ENCODE measurements at regions not wholly inside any gene's neighbourhood (a gene's known extent, or its start where the extent isn't known, plus 50 kb on each side); places are given as distances from the start of the nearest gene placed in this dataset.

GRCh38 chr17:77886387-77886728 is 72.1 kb upstream of the TNRC6C start:
- DNase-seq: no peak
- no peak overlapping the region for H3K4me3 Mint-ChIP-seq
- H3K27me3 Mint-ChIP-seq: peaks cover 11% of the 10 kb centered on the region
- no peaks in the 10 kb centered on the region for H3K36me3 Mint-ChIP-seq (ENCODE audit: low read depth)
- TF ChIP-seq CTCF (IDR thresholded peaks at IDR 0.05): no peak
- no peaks in the 10 kb centered on the region for H3K9me3 Mint-ChIP-seq
- POLR2A ChIA-PET: interaction anchor here (0.8 to 3.2 kb wide), 4 partner anchors 11 to 72 kb away, joined by 3 to 41 read pairs (median 6); partner anchors contain the start of gene TNRC6C
- peaks cover 74% of the 10 kb centered on the region for H3K4me1 Mint-ChIP-seq
- CTCF ChIA-PET: interaction anchor here (0.9 to 1.0 kb wide), 2 partner anchors 9 to 486 kb away, joined by 3 read pairs; no protein-coding TSS in a partner anchor
- intact Hi-C loops (cut with micrococcal nuclease): loop anchor here (10.0 kb wide), 2 partner anchors 442 to 562 kb away; no protein-coding TSS in a partner anchor
- ATAC-seq (ENCODE audit: low read depth): no peak
- no peak overlapping the region for H3K27ac Mint-ChIP-seq

GRCh38 chr17:77887110-77887463 is 71.4 kb upstream of the TNRC6C start:
- intact Hi-C loops (cut with micrococcal nuclease): loop anchor here (10.0 kb wide), 2 partner anchors 442 to 562 kb away; no protein-coding TSS in a partner anchor
- H3K4me3 Mint-ChIP-seq: peak overlapping the region; percentile 79
- POLR2A ChIA-PET: interaction anchor here (0.8 to 3.2 kb wide), 4 partner anchors 12 to 71 kb away, joined by 3 to 41 read pairs (median 6); partner anchors contain the start of gene TNRC6C
- H3K4me1 Mint-ChIP-seq: peaks cover 67% of the 10 kb centered on the region
- peaks cover 14% of the 10 kb centered on the region for H3K27me3 Mint-ChIP-seq
- DNase-seq (no peak), ATAC-seq (ENCODE audit: low read depth) (no peak)
- H3K36me3 Mint-ChIP-seq (ENCODE audit: low read depth): no peaks in the 10 kb centered on the region
- no peak for TF ChIP-seq CTCF (IDR thresholded peaks at IDR 0.05)
- peak overlapping the region; percentile 1 for H3K27ac Mint-ChIP-seq
- no peaks in the 10 kb centered on the region for H3K9me3 Mint-ChIP-seq
- CTCF ChIA-PET: interaction anchor here (0.9 kb wide), 1 partner anchor 487 kb away, joined by 3 read pairs; no protein-coding TSS in a partner anchor

- peaks cover 14% of the 10 kb centered on the region for H3K27me3 Mint-ChIP-seq
- no peaks in the 10 kb centered on the region for H3K36me3 Mint-ChIP-seq (ENCODE audit: low read depth)
Measured at GRCh38 chr17:77887464-77888241, 70.8 kb upstream of the TNRC6C start.

GRCh38 chr17:77888242-77889134 is 70.0 kb upstream of the TNRC6C start:
- H3K27me3 Mint-ChIP-seq: peaks cover 14% of the 10 kb centered on the region
- no peak for DNase-seq
- H3K27ac Mint-ChIP-seq: no peak overlapping the region
- peak; percentile 9 for ATAC-seq (ENCODE audit: low read depth)
- ChIA-PET CTCF (no interaction called here), POLR2A (interaction anchor here (0.6 to 3.2 kb wide), 5 partner anchors 19 to 259 kb away, joined by 3 to 41 read pairs (median 4); partner anchors contain the start of gene TNRC6C)
- TF ChIP-seq CTCF (IDR thresholded peaks at IDR 0.05): no peak
- H3K36me3 Mint-ChIP-seq (ENCODE audit: low read depth): no peaks in the 10 kb centered on the region
- peaks cover 64% of the 10 kb centered on the region for H3K4me1 Mint-ChIP-seq
- H3K9me3 Mint-ChIP-seq: no peaks in the 10 kb centered on the region
- H3K4me3 Mint-ChIP-seq: peak overlapping the region; percentile 79
- intact Hi-C loops (cut with micrococcal nuclease): loop anchor here (10.0 kb wide), 2 partner anchors 444 to 564 kb away; no protein-coding TSS in a partner anchor

More at GRCh38 chr17:77887464-77888241, 70.8 kb upstream of the TNRC6C start:
- peak; percentile 85 for ATAC-seq (ENCODE audit: low read depth)
- ChIA-PET CTCF (no interaction called here), POLR2A (interaction anchor here (1.1 to 3.2 kb wide), 3 partner anchors 18 to 70 kb away, joined by 4 to 41 read pairs (median 6); partner anchors contain the start of gene TNRC6C)
- TF ChIP-seq CTCF (IDR thresholded peaks at IDR 0.05): no peak
- H3K4me3 Mint-ChIP-seq: peak overlapping the region; percentile 79
- intact Hi-C loops (cut with micrococcal nuclease): loop anchor here (10.0 kb wide), 2 partner anchors 443 to 563 kb away; no protein-coding TSS in a partner anchor
- H3K9me3 Mint-ChIP-seq: no peaks in the 10 kb centered on the region
- peak; percentile 56 for DNase-seq
- H3K27ac Mint-ChIP-seq: peak overlapping the region; percentile 1
- peaks cover 64% of the 10 kb centered on the region for H3K4me1 Mint-ChIP-seq

All from activated B cell treated with CpG ODN at 0.5 μM for 24 hours (primary cell).